ENCODE measurements at regions not wholly inside any gene's neighbourhood (a gene's known extent, or its start where the extent isn't known, plus 50 kb on each side); places are given as distances from the start of the nearest gene placed in this dataset.

DNA sequence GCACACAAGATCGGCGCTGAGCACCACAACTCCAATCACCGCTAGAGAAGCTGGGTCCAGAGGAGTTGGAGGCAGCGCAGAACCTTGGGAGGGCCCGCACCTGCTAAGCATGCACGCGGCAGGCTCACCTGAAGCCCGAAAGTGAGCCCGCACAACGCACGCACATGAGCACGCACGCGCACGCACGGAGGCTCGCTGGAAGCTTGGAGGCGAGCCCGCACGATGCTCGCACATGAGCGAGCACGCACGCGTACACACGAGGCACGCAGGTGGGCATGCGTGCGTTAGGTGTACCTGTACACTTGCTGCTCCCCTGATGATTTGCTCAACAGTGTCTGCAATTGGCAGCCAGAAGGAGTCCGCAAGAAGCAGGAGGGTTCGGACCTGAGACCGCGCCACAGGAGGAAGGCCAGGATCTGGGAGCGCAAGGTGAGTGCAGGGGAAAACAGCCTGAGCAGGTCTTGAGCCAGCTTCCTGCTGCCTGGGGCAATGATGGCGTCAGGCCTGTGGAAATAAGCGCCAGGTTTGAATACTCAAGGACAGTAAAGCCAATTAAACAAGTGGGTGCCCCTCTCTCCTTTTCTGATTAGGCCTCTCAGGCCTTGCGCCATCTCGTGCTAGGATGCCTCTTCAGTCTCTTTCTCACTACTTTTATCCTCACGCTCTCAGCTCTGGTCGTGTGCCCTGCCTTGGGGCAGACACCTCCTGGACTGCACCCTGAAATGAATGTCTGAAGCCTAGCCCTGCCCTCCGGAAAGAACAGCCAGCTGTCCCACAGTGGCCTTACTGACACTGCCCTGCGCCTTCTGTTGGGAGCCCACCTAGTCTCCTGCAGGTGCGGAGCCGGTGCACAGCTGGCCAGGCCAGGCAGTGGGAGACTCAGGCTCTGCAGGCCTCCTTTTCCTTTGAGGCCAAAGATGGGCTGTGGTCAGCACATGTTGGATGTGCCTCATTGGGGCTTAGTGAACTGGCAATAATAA is 340.4 kb downstream of the CDC5L start:
- TF ChIP-seq, protein P1, sequence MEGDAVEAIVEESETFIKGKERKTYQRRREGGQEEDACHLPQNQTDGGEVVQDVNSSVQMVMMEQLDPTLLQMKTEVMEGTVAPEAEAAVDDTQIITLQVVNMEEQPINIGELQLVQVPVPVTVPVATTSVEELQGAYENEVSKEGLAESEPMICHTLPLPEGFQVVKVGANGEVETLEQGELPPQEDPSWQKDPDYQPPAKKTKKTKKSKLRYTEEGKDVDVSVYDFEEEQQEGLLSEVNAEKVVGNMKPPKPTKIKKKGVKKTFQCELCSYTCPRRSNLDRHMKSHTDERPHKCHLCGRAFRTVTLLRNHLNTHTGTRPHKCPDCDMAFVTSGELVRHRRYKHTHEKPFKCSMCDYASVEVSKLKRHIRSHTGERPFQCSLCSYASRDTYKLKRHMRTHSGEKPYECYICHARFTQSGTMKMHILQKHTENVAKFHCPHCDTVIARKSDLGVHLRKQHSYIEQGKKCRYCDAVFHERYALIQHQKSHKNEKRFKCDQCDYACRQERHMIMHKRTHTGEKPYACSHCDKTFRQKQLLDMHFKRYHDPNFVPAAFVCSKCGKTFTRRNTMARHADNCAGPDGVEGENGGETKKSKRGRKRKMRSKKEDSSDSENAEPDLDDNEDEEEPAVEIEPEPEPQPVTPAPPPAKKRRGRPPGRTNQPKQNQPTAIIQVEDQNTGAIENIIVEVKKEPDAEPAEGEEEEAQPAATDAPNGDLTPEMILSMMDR (IDR thresholded peaks at IDR 0.05; ENCODE audit: insufficient read depth, low read length) = no peak
- no peak for DNase-seq (ENCODE audit: low read depth)
- H3K4me3 ChIP-seq (ENCODE audit: low read depth, low read length) = no peak overlapping the region

DNA sequence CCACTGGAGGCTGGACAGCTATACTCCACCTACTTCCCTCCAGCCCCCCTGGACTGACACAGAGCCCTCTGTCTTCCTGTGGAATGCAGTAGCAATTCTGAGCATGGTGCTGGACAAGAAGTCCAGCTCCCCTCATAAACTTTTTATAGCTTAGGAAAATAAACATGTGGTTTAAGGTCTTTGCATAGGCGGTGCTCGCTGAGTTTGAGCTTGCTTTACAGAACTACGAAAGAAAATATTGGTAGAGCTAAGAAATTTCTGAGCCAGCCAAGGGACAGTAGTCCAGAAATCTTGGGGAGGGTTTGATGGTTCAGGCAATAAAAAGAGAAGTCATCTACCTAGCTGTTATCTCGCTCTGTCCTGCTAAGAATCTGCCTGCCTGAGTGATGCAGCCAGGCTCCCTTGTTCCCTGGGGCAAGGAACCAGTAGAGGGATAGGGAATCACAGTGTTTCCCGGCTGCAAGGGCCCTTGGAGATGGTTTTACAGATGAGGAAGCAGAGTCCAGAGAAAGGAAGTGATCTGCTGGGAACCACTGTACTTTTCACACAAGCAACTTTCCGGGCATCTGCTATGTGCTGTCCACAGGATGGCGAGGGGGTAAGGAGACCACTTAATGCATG is 343.4 kb downstream of the CDC5L start:
- DNase-seq (ENCODE audit: low read depth) = no peak
- TF ChIP-seq, protein P1 (IDR thresholded peaks at IDR 0.05; ENCODE audit: insufficient read depth, low read length) = no peak
- H3K4me3 ChIP-seq (ENCODE audit: low read depth, low read length) = no peak overlapping the region

DNA sequence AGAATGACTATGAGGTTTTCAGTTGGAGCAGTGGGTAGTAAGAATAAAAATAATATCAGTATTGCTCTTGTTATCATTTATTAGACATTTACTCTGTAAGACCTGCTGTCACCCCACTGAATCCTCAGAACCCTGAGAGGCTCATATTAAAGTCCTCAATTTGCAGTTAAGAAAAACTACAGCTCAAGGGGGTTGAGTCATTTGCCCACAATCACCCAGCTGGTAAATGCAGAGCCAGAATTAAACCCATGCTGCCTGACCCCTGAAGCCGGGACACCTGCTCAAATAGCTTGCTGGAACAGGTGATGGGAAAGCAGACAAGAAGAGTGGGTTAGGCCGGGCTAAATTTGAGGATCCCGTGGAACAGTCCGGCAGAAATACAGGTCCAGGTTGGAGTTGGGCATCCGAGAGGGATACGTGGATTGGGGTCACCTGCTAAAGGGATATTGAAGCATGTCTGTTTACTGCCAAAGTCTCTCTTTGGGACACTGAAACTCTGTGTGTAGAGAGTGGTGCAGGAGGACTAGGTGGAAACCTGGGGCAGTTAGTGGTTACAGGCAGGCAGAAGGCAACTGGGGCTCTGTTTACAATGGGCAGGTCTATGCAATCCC is 344.1 kb downstream of the CDC5L start:
- TF ChIP-seq, protein P1 (IDR thresholded peaks at IDR 0.05; ENCODE audit: insufficient read depth, low read length) = no peak
- no peak overlapping the region for H3K4me3 ChIP-seq (ENCODE audit: low read depth, low read length)
- no peak for DNase-seq (ENCODE audit: low read depth)

DNA sequence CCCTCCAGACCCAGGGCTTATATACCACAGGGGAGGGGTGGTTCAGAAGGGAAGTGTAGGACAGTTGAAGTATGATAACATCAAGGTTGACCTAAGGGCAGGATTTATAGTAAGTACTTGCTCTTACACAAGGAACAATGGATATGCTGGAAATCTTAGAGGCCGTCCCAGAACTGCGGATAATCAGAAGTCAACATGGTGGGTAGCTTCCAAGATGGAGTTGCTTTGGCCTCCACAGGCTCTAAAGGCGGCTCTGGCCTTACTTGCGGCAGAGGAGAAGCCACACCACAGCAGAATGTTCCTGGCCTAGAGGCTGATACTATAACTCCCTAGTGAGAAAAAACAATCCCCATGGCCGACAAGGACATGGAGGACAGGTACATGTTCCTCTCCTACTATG is 344.7 kb downstream of the CDC5L start:
- H3K4me3 ChIP-seq (ENCODE audit: low read depth, low read length) = no peak overlapping the region
- no peak for DNase-seq (ENCODE audit: low read depth)
- TF ChIP-seq, protein P1 (IDR thresholded peaks at IDR 0.05; ENCODE audit: insufficient read depth, low read length) = no peak

DNA sequence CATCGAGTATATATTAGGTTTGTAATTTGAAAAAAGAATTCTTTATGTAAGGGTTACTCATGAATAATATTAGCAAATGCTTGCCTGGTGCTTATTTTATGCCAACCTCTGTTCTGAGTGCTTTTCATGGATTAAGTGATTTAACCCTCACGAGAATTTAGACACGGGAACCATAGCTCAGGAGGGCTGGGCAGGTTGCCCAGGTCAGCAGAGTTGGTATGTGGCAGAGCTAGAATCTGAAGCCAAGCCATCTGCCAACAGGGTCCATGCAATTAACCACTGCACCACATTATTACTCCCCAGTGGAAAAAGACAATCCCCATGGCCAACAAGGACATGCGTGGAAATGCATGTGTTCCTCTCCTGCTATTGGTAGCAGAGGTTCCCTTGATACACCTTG is 345.6 kb downstream of the CDC5L start:
- TF ChIP-seq, protein P1 (IDR thresholded peaks at IDR 0.05; ENCODE audit: insufficient read depth, low read length) = no peak
- no peak overlapping the region for H3K4me3 ChIP-seq (ENCODE audit: low read depth, low read length)
- DNase-seq (ENCODE audit: low read depth) = no peak

DNA sequence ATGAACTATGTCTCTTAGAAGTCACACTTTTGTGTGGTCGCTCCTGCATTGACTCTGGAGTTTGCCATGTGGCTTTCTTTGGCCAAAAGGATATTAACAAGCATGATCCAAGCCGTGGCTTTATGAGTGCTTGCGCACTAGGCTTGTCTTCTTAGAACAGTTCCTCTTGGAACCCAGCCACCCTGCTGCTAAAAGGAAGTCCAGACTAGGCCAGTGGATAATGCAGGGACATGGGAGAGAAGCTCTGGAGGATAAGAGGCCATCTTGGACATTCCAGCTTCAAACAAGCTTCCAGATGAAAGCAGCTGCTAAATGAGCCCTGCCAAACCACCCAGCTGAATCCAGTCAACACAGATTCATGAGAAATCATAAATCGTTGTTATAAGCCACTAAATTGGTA is 346.4 kb downstream of the CDC5L start:
- DNase-seq (ENCODE audit: low read depth) = no peak
- TF ChIP-seq, protein P1 (IDR thresholded peaks at IDR 0.05; ENCODE audit: insufficient read depth, low read length) = no peak
- no peak overlapping the region for H3K4me3 ChIP-seq (ENCODE audit: low read depth, low read length)
